GM12891 (cell line): ENCODE measurements at regions not wholly inside any gene's neighbourhood (a gene's known extent, or its start where the extent isn't known, plus 50 kb on each side); places are given as distances from the start of the nearest gene placed in this dataset.
"Not testable (repeated sequence)": the region's sequence is repeated elsewhere in the genome, so short reads cannot be mapped to it uniquely, and the experiment has no call there.

Experiments
- PAX5 ChIP-seq: IDR thresholded peaks from 2 replicates; pipeline ENCODE4 v1.6.1; 2011; ENCODE audit warnings: low read length, moderate library complexity, mild to moderate bottlenecking; ENCODE audit not compliant: insufficient read depth, severe bottlenecking
- POLR2A ChIP-seq: IDR thresholded peaks from 2 replicates; pipeline ENCODE4 v1.6.1; 2011; ENCODE audit warnings: low read depth, low read length, control low read depth
- POLR2AphosphoS5 ChIP-seq: IDR thresholded peaks from 2 replicates; pipeline ENCODE4 v1.6.1; 2011; ENCODE audit warnings: low read depth, low read length, control low read depth
- POU2F2 ChIP-seq: IDR thresholded peaks from 2 replicates; pipeline ENCODE4 v1.6.1; 2011; ENCODE audit warnings: low read depth, mild to moderate bottlenecking, control low read depth, low read length, moderate library complexity
- SPI1 ChIP-seq: IDR thresholded peaks from 2 replicates; pipeline ENCODE4 v1.6.1; 2011; ENCODE audit warnings: low read depth, low read length, control low read depth
- TAF1 ChIP-seq: IDR thresholded peaks from 2 replicates; pipeline ENCODE4 v1.6.1; 2011; ENCODE audit warnings: low read depth, low read length, control low read depth

- not testable (repeated sequence) for TF ChIP-seq POLR2A, POLR2AphosphoS5, POU2F2, TAF1, SPI1, PAX5
Observed at GRCh38 chrX:12082959-12083358, 55.3 kb upstream of the FRMPD4 start.
